ENCODE measurements at regions not wholly inside any gene's neighbourhood (a gene's known extent, or its start where the extent isn't known, plus 50 kb on each side); places are given as distances from the start of the nearest gene placed in this dataset.

DNA sequence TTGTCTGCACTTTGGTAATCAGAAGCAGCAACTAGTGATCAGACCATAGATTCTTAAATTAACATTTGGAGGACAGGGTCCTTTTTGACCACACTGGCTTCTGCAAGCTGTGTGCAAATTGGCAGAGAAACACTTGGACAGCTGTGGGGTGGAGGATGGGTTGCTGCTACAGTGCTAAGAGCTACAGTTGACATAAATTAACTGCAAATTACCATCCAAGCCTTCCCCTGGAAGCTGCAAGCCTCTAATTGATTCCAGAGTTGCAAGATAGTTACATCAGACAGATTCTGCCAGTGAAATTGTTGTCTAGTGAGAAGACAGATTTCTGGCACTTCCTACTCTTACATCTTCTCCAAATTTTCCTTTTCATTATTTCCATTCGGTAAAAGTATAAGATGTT, 517.7 kb downstream of the DIRAS2 start:
- Histone ChIP-seq H3K4me2 (replicated peaks; ENCODE audit: extremely low read depth, low read length, poor library complexity, severe bottlenecking) (no peak overlapping the region), H3K79me2 (ENCODE audit: insufficient read depth, low read length) (no peaks in the 10 kb centered on the region)

DNA sequence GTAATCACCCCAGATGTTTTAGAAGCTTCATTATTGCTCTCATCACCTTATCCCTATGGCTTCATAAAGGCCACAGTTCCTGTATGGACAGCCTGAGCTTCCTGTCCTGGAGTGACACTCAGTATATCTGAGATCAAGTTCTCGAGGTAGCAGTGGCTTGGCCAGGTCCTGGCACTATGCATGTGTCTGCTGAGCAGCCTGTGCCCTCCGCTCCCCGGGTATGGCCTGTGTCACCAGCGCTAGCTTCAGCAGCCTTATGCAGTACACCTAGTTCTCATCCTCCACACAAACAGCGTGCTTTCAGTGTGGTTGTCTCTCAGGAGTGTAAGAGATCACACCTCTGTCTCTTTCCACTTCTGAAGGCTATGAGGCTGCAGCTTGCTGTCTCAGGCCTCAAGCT, 514.7 kb downstream of the DIRAS2 start:
- Histone ChIP-seq H3K9me3 (replicated peaks in 1 of 2; ENCODE audit: control insufficient read depth in 1 of 2, insufficient read depth in 1 of 2, low read length in 2 of 2) (peaks cover 0 to 4% of the 10 kb centered on the region in 2 donors), H3K27me3 (ENCODE audit: control insufficient read depth in 2 of 2, insufficient read depth in 2 of 2, low read length in 2 of 2) (peaks cover 4 to 18% of the 10 kb centered on the region in 2 donors), H3K9ac (ENCODE audit: insufficient read depth, low read length, poor library complexity, severe bottlenecking) (no peak overlapping the region), H3K4me2 (replicated peaks; ENCODE audit: extremely low read depth, low read length, poor library complexity, severe bottlenecking) (no peak overlapping the region), H3K79me2 (ENCODE audit: insufficient read depth, low read length) (no peaks in the 10 kb centered on the region), H2AFZ (ENCODE audit: insufficient read depth, low read depth, low read length, poor library complexity, severe bottlenecking) (no peak overlapping the region), H3K4me1 (ENCODE audit: control insufficient read depth in 1 of 2, insufficient read depth in 2 of 2, low read length in 2 of 2) (no peaks in the 10 kb centered on the region), H3K27ac (ENCODE audit: low read depth in 1 of 2, low read length in 2 of 2) (no peak overlapping the region), H3K36me3 (replicated peaks in 1 of 2; ENCODE audit: control insufficient read depth in 1 of 2, insufficient read depth in 2 of 2, low read length in 2 of 2) (no peaks in the 10 kb centered on the region), H3K4me3 (replicated peaks in 1 of 3; ENCODE audit: low read depth in 2 of 3, low read length in 3 of 3) (no peak overlapping the region), H4K20me1 (ENCODE audit: insufficient read depth, low read length) (no peaks in the 10 kb centered on the region)
- DNase-seq = no peak
- Mint-ChIP-seq H3K4me3 (no peak overlapping the region), H3K9me3 (peaks cover 2 to 9% (median 7%) of the 10 kb centered on the region in 7 donors), H3K36me3 (no peaks in the 10 kb centered on the region), H3K27me3 (ENCODE audit: low read depth in 3 of 3) (peaks cover 4 to 5% (median 4%) of the 10 kb centered on the region in 3 donors), H3K27ac (no peak overlapping the region), H3K4me1 (no peaks in the 10 kb centered on the region)
- intact Hi-C loops (cut with micrococcal nuclease) = no loop called here
- WGBS (ENCODE audit: insufficient coverage) = 60% methylated on average over 1 of the region's 5 CpGs
- TF ChIP-seq, protein P1, sequence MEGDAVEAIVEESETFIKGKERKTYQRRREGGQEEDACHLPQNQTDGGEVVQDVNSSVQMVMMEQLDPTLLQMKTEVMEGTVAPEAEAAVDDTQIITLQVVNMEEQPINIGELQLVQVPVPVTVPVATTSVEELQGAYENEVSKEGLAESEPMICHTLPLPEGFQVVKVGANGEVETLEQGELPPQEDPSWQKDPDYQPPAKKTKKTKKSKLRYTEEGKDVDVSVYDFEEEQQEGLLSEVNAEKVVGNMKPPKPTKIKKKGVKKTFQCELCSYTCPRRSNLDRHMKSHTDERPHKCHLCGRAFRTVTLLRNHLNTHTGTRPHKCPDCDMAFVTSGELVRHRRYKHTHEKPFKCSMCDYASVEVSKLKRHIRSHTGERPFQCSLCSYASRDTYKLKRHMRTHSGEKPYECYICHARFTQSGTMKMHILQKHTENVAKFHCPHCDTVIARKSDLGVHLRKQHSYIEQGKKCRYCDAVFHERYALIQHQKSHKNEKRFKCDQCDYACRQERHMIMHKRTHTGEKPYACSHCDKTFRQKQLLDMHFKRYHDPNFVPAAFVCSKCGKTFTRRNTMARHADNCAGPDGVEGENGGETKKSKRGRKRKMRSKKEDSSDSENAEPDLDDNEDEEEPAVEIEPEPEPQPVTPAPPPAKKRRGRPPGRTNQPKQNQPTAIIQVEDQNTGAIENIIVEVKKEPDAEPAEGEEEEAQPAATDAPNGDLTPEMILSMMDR (IDR thresholded peaks at IDR 0.05) = no peak

More for the DNA sequence above, 517.7 kb downstream of the DIRAS2 start:
- H3K9me3 Mint-ChIP-seq = peaks cover 2 to 13% (median 8%) of the 10 kb centered on the region in 7 donors
- peaks cover 2 to 16% of the 10 kb centered on the region in 2 donors for H3K27me3 ChIP-seq (ENCODE audit: control insufficient read depth in 2 of 2, insufficient read depth in 2 of 2, low read length in 2 of 2)
- no peak overlapping the region for H3K27ac Mint-ChIP-seq
- H3K36me3 Mint-ChIP-seq = no peaks in the 10 kb centered on the region
- peaks cover 5 to 7% (median 6%) of the 10 kb centered on the region in 3 donors for H3K27me3 Mint-ChIP-seq (ENCODE audit: low read depth in 3 of 3)
- no peaks in the 10 kb centered on the region for H3K36me3 ChIP-seq (replicated peaks in 1 of 2; ENCODE audit: control insufficient read depth in 1 of 2, insufficient read depth in 2 of 2, low read length in 2 of 2)
- H4K20me1 ChIP-seq (ENCODE audit: insufficient read depth, low read length) = no peaks in the 10 kb centered on the region
- peaks cover 0 to 4% of the 10 kb centered on the region in 2 donors for H3K9me3 ChIP-seq (replicated peaks in 1 of 2; ENCODE audit: control insufficient read depth in 1 of 2, insufficient read depth in 1 of 2, low read length in 2 of 2)
- WGBS (ENCODE audit: insufficient coverage) = no CpG with 5 or more reads among the region's 1 CpG
- TF ChIP-seq, protein P1 (IDR thresholded peaks at IDR 0.05) = no peak
- H3K4me1 Mint-ChIP-seq = no peaks in the 10 kb centered on the region
- intact Hi-C loops (cut with micrococcal nuclease) = no loop called here
- no peak overlapping the region for H2AFZ ChIP-seq (ENCODE audit: insufficient read depth, low read depth, low read length, poor library complexity, severe bottlenecking)
- no peak for DNase-seq
- H3K4me1 ChIP-seq (ENCODE audit: control insufficient read depth in 1 of 2, insufficient read depth in 2 of 2, low read length in 2 of 2) = no peaks in the 10 kb centered on the region
- no peak overlapping the region for H3K4me3 ChIP-seq (replicated peaks in 1 of 3; ENCODE audit: low read depth in 2 of 3, low read length in 3 of 3)
- H3K4me3 Mint-ChIP-seq = no peak overlapping the region
- H3K27ac ChIP-seq (ENCODE audit: low read depth in 1 of 2, low read length in 2 of 2) = no peak overlapping the region
- no peak overlapping the region for H3K9ac ChIP-seq (ENCODE audit: insufficient read depth, low read length, poor library complexity, severe bottlenecking)
